ENCODE measurements at regions not wholly inside any gene's neighbourhood (a gene's known extent, or its start where the extent isn't known, plus 50 kb on each side); places are given as distances from the start of the nearest gene placed in this dataset.

GRCh38 chr2:41791523-41791922 lies 256.3 kb upstream of the PKDCC start:
- Histone ChIP-seq H3K27ac (no peak overlapping the region), H3K36me3 (no peaks in the 10 kb centered on the region), H3K4me3 (no peak overlapping the region), H3K27me3 (no peaks in the 10 kb centered on the region), H3K4me1 (no peaks in the 10 kb centered on the region), H3K9me3 (no peaks in the 10 kb centered on the region)
- ATAC-seq: no peak
- TF ChIP-seq EP300 (IDR thresholded peaks at IDR 0.05) (no peak), POLR2A (IDR thresholded peaks at IDR 0.05) (no peak)
- WGBS, 2 donors (ENCODE audit: low coverage in 1 of 2): 44 to 59% methylated on average over 1 of the region's 1 CpG

GRCh38 chr2:41803361-41803760 lies 244.5 kb upstream of the PKDCC start:
- no peak for ATAC-seq
- peaks cover 16% of the 10 kb centered on the region for H3K27me3 ChIP-seq
- no peak overlapping the region for H3K4me3 ChIP-seq
- no peaks in the 10 kb centered on the region for H3K36me3 ChIP-seq
- no peaks in the 10 kb centered on the region for H3K4me1 ChIP-seq
- 40 to 67% methylated on average over 1 of the region's 1 CpG for WGBS, 2 donors (ENCODE audit: low coverage in 1 of 2)
- TF ChIP-seq POLR2A (IDR thresholded peaks at IDR 0.05) (no peak), EP300 (IDR thresholded peaks at IDR 0.05) (no peak), POLR2AphosphoS5 (IDR thresholded peaks at IDR 0.05) (no peak), CTCF (IDR thresholded peaks at IDR 0.05) (no peak)
- no peak overlapping the region for H3K27ac ChIP-seq
- H3K9me3 ChIP-seq: peaks cover 0 to 23% (median 0%) of the 10 kb centered on the region in 3 donors

- Histone ChIP-seq H3K27me3 (peaks cover 16% of the 10 kb centered on the region), H3K4me3 (no peak overlapping the region), H3K27ac (no peak overlapping the region), H3K4me1 (no peaks in the 10 kb centered on the region), H3K36me3 (no peaks in the 10 kb centered on the region), H3K9me3 (peaks cover 0 to 7% (median 0%) of the 10 kb centered on the region in 3 donors)
- no peak for ATAC-seq
- TF ChIP-seq POLR2A (IDR thresholded peaks at IDR 0.05) (no peak), EP300 (IDR thresholded peaks at IDR 0.05) (no peak), POLR2AphosphoS5 (IDR thresholded peaks at IDR 0.05) (no peak), CTCF (IDR thresholded peaks at IDR 0.05) (no peak)
- WGBS, 2 donors (ENCODE audit: low coverage in 1 of 2): 82 to 94% methylated on average over 2 of the region's 2 CpGs
Observed at GRCh38 chr2:41806286-41806685, 241.5 kb upstream of the PKDCC start.

GRCh38 chr2:41821167-41821566 lies 226.7 kb upstream of the PKDCC start:
- no peak overlapping the region for H3K27ac ChIP-seq
- peaks cover 8% of the 10 kb centered on the region for H3K27me3 ChIP-seq
- H3K4me3 ChIP-seq: no peak overlapping the region
- TF ChIP-seq POLR2AphosphoS5 (IDR thresholded peaks at IDR 0.05) (no peak), POLR2A (IDR thresholded peaks at IDR 0.05) (no peak), EP300 (IDR thresholded peaks at IDR 0.05) (no peak), CTCF (IDR thresholded peaks at IDR 0.05) (no peak)
- 48 to 69% methylated on average over 2 of the region's 2 CpGs for WGBS, 2 donors (ENCODE audit: low coverage in 1 of 2)
- no peak for ATAC-seq
- no peaks in the 10 kb centered on the region for H3K36me3 ChIP-seq
- peaks cover 0 to 35% (median 0%) of the 10 kb centered on the region in 3 donors for H3K9me3 ChIP-seq
- no peaks in the 10 kb centered on the region for H3K4me1 ChIP-seq

GRCh38 chr2:41826921-41827320 lies 220.9 kb upstream of the PKDCC start:
- no peak for ATAC-seq
- 75 to 100% methylated on average over 1 of the region's 1 CpG for WGBS, 2 donors (ENCODE audit: low coverage in 1 of 2)
- Histone ChIP-seq H3K4me3 (no peak overlapping the region), H3K9me3 (no peaks in the 10 kb centered on the region), H3K36me3 (no peaks in the 10 kb centered on the region), H3K27me3 (peaks cover 24% of the 10 kb centered on the region), H3K4me1 (no peaks in the 10 kb centered on the region), H3K27ac (no peak overlapping the region)
- no peak for TF ChIP-seq EP300 (IDR thresholded peaks at IDR 0.05)
- no peak for TF ChIP-seq POLR2A (IDR thresholded peaks at IDR 0.05)
- no peak for TF ChIP-seq POLR2AphosphoS5 (IDR thresholded peaks at IDR 0.05)
- TF ChIP-seq CTCF (IDR thresholded peaks at IDR 0.05): no peak
